Gastroesophageal sphincter (tissue), 3 donors: ENCODE measurements at regions not wholly inside any gene's neighbourhood (a gene's known extent, or its start where the extent isn't known, plus 50 kb on each side); places are given as distances from the start of the nearest gene placed in this dataset.

ENCODE experiments used
- CTCF ChIP-seq, 4 experiments: fragments of 200-600 bp in 2 of 4; fragments of 450-650 bp in 2 of 4; sonication (generic) in 1 of 4; IDR thresholded peaks; one replicate each; pipeline ENCODE4 v1.5.1; 2017 to 2019; ENCODE audit warnings: antibody characterized with exemption in 4 of 4, mild to moderate bottlenecking in 2 of 4, moderate library complexity in 2 of 4
- POLR2AphosphoS5 ChIP-seq: sonication (generic); formaldehyde crosslinking; IDR thresholded peaks from one replicate; pipeline ENCODE4 v1.6.1; 2017; ENCODE audit warnings: antibody characterized with exemption

DNA sequence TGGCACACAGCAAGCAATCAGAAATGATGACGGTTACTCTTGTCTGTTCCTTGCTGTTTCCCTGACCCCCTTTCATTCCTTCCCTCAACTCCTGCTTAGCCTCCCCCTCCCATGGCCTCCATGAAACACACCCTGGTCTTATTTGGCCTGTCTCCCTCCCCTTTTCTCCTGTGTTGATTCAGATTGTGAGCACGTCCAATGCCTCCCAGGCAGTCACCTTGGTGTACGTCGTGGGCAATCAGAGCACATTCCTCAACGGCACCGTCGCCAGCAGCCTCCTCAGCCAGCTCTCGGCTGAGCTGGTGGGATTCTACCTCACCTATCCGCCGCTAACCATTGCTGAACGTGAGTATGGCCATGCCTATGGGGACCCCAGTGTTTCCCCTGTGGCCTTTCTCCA is 141.1 kb downstream of the C11orf91 start:
- TF ChIP-seq POLR2AphosphoS5 (no peak), CTCF (IDR thresholded peaks at IDR 0.05) (no peak)
